SK-N-SH treated with all-trans-retinoic acid at 6 μM for 48 hours (cell line): ENCODE measurements at regions not wholly inside any gene's neighbourhood (a gene's known extent, or its start where the extent isn't known, plus 50 kb on each side); places are given as distances from the start of the nearest gene placed in this dataset.
A peak's percentile ranks its signal among the peaks of the same experiment; 100 is the strongest.

Source experiments
- ATAC-seq: fragments of 200-7000 bp; cut with Tn5 transposase; 3 replicates; pipeline ENCODE4 v1.9.1; 2020; ENCODE audit warnings: mild to moderate bottlenecking, moderate library complexity
- ARNTL ChIP-seq: fragments of 450-650 bp; formaldehyde crosslinking; IDR thresholded peaks from 2 replicates; pipeline ENCODE4 v1.5.0; 2020; ENCODE audit warnings: low read depth, mild to moderate bottlenecking, moderate library complexity, borderline replicate concordance
- BACH2 ChIP-seq: fragments of 250-450 bp; sonication (Bioruptor Pico); IDR thresholded peaks from 2 replicates; pipeline ENCODE4 v1.9.0; 2021; ENCODE audit warnings: mild to moderate bottlenecking, borderline replicate concordance
- CSDC2 ChIP-seq: fragments of 250-450 bp; sonication (Bioruptor Pico); IDR thresholded peaks from 2 replicates; pipeline ENCODE4 v1.5.0; 2020; ENCODE audit warnings: mild to moderate bottlenecking, moderate library complexity
- CSRNP3 ChIP-seq: fragments of 250-450 bp; sonication (Bioruptor Pico); IDR thresholded peaks from 2 replicates; pipeline ENCODE4 v1.5.1; 2021; ENCODE audit warnings: mild to moderate bottlenecking, moderate library complexity
- ESRRG ChIP-seq: fragments of 250-450 bp; sonication (Bioruptor Pico); IDR thresholded peaks from 2 replicates; pipeline ENCODE4 v1.6.1; 2021; ENCODE audit warnings: mild to moderate bottlenecking
- GLIS3 ChIP-seq: fragments of 250-450 bp; sonication (Bioruptor Pico); IDR thresholded peaks from 2 replicates; pipeline ENCODE4 v1.5.0; 2020; ENCODE audit warnings: mild to moderate bottlenecking, moderate library complexity
- ISL1 ChIP-seq: fragments of 250-450 bp; sonication (Bioruptor Pico); IDR thresholded peaks from 2 replicates; pipeline ENCODE4 v2.1.2; 2022; ENCODE audit warnings: mild to moderate bottlenecking, moderate library complexity
- OSR1 ChIP-seq: fragments of 250-450 bp; sonication (Bioruptor Pico); IDR thresholded peaks from 2 replicates; pipeline ENCODE4 v1.8.0; 2022; ENCODE audit warnings: moderate library complexity, mild to moderate bottlenecking, inconsistent platforms
- PATZ1 ChIP-seq: fragments of 250-450 bp; sonication (Bioruptor Pico); IDR thresholded peaks from 2 replicates; pipeline ENCODE4 v1.8.0; 2020; ENCODE audit warnings: mild to moderate bottlenecking, moderate library complexity, borderline replicate concordance
- PPARA ChIP-seq: fragments of 250-450 bp; sonication (Bioruptor Pico); IDR thresholded peaks from 2 replicates; pipeline ENCODE4 v1.5.0; 2020; ENCODE audit warnings: mild to moderate bottlenecking, borderline replicate concordance
- SNAI2 ChIP-seq: fragments of 250-450 bp; sonication (Bioruptor Pico); IDR thresholded peaks from 2 replicates; pipeline ENCODE4 v1.5.0; 2020; ENCODE audit warnings: mild to moderate bottlenecking, moderate library complexity
- TCF4 ChIP-seq: fragments of 250-450 bp; sonication (Bioruptor Pico); IDR thresholded peaks from 2 replicates; pipeline ENCODE4 v1.8.0; 2021; ENCODE audit warnings: mild to moderate bottlenecking, moderate library complexity, borderline replicate concordance
- TOX ChIP-seq: fragments of 250-450 bp; sonication (Bioruptor Pico); IDR thresholded peaks from 2 replicates; pipeline ENCODE4 v1.8.0; 2021; ENCODE audit warnings: mild to moderate bottlenecking, moderate library complexity, borderline replicate concordance
- TSHZ2 ChIP-seq: fragments of 250-450 bp; sonication (Bioruptor Pico); IDR thresholded peaks from 2 replicates; pipeline ENCODE4 v1.5.0; 2020; ENCODE audit warnings: mild to moderate bottlenecking, moderate library complexity
- ZC3H10 ChIP-seq: fragments of 250-450 bp; sonication (Bioruptor Pico); IDR thresholded peaks from 2 replicates; pipeline ENCODE4 v1.5.1; 2021; ENCODE audit warnings: mild to moderate bottlenecking, moderate library complexity
- ZFP3 ChIP-seq: fragments of 250-450 bp; sonication (Bioruptor Pico); IDR thresholded peaks from 2 replicates; pipeline ENCODE4 v1.5.0; 2020; ENCODE audit warnings: mild to moderate bottlenecking, moderate library complexity
- ZNF565 ChIP-seq: fragments of 450-650 bp; formaldehyde crosslinking; conservative IDR thresholded peaks from 2 replicates; pipeline ENCODE4 v1.5.0; 2020; ENCODE audit warnings: low read depth, mild to moderate bottlenecking, moderate library complexity
- ZNF70 ChIP-seq: fragments of 450-650 bp; formaldehyde crosslinking; IDR thresholded peaks from 2 replicates; pipeline ENCODE4 v1.5.0; 2020; ENCODE audit warnings: mild to moderate bottlenecking, moderate library complexity
- ZNF8 ChIP-seq: fragments of 450-650 bp; formaldehyde crosslinking; IDR thresholded peaks from 2 replicates; pipeline ENCODE4 v1.5.0; 2020; ENCODE audit warnings: mild to moderate bottlenecking, moderate library complexity
- TF ChIP-seq, protein P1 (sequence below): fragments of 250-450 bp; sonication (Bioruptor Pico); IDR thresholded peaks from 2 replicates; pipeline ENCODE4 v1.5.1; 2020; ENCODE audit warnings: low read depth, mild to moderate bottlenecking, moderate library complexity

GRCh38 chr7:36082910-36083309, 70.1 kb upstream of the EEPD1 start:
- peak; percentile 26; the same call in 1 of the 3 replicates for ATAC-seq
- no peak for TF ChIP-seq ZC3H10 (CRISPR knock-in tag)
- TF ChIP-seq TOX (CRISPR knock-in tag): no peak
- no peak for TF ChIP-seq CSDC2
- no peak for TF ChIP-seq PATZ1
- TF ChIP-seq ZFP3 (CRISPR knock-in tag): no peak
- TF ChIP-seq BACH2: no peak
- TF ChIP-seq ARNTL (CRISPR knock-in tag): no peak
- TF ChIP-seq ISL1 (CRISPR knock-in tag): no peak
- TF ChIP-seq SNAI2 (CRISPR knock-in tag): no peak

DNA sequence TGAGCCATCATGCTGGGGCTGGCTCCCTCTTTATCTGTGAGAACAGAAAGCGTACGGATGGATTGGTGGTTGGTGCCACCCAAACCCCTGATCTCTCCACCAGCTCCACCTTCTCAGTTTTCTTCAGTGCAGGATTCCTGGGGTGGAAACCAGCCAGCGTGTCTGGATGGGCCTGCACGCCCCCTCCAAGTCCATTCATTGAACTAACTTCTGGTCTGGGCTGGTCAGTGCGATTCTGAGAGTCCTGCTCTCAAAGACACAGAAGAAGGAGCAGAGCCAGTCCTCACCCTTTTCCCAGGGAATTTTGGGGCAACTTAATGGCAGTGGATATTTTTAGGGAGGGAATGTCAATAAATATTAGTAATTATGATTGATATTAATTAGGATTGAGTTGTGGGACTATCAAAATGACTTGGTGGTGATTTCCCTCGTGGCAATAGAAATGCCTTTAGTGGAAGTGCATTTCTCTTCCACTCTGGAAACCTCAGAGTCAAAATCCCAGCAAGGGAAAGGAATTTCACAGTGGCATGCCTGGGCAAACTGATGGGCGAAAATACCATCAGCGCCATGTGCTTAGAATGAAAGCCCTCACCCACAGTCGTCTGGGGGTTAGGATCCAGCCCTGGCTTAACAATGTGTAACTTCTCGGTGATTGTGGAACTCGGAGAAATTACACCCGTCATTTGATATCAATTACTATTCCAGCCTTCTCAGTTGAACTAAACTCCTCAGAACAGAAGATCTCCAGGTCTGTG, 69.3 kb upstream of the EEPD1 start:
- TF ChIP-seq ZFP3 (CRISPR knock-in tag) (no peak), SNAI2 (CRISPR knock-in tag) (no peak), GLIS3 (CRISPR knock-in tag) (no peak), ZC3H10 (CRISPR knock-in tag) (no peak), ISL1 (CRISPR knock-in tag) (no peak), PPARA (no peak), OSR1 (no peak)
- no peak for ATAC-seq

GRCh38 chr7:36084485-36085091, 68.5 kb upstream of the EEPD1 start:
- TF ChIP-seq, protein P1, sequence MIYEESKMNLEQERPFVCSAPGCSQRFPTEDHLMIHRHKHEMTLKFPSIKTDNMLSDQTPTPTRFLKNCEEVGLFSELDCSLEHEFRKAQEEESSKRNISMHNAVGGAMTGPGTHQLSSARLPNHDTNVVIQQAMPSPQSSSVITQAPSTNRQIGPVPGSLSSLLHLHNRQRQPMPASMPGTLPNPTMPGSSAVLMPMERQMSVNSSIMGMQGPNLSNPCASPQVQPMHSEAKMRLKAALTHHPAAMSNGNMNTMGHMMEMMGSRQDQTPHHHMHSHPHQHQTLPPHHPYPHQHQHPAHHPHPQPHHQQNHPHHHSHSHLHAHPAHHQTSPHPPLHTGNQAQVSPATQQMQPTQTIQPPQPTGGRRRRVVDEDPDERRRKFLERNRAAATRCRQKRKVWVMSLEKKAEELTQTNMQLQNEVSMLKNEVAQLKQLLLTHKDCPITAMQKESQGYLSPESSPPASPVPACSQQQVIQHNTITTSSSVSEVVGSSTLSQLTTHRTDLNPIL (CRISPR knock-in tag): no peak
- TF ChIP-seq PATZ1: no peak
- no peak for TF ChIP-seq ZNF8
- no peak for TF ChIP-seq ISL1 (CRISPR knock-in tag)
- ATAC-seq: peak; percentile 82

GRCh38 chr7:36085096-36085495, 68.0 kb upstream of the EEPD1 start:
- no peak for ATAC-seq
- TF ChIP-seq TOX (CRISPR knock-in tag) (no peak), ZNF565 (no peak), CSRNP3 (CRISPR knock-in tag) (no peak), OSR1 (no peak), SNAI2 (CRISPR knock-in tag) (no peak), ZNF70 (CRISPR knock-in tag) (no peak), ESRRG (CRISPR knock-in tag) (no peak), ZC3H10 (CRISPR knock-in tag) (no peak), ISL1 (CRISPR knock-in tag) (no peak), ZFP3 (CRISPR knock-in tag) (no peak), TCF4 (CRISPR knock-in tag) (no peak), PPARA (no peak), PATZ1 (no peak), TSHZ2 (CRISPR knock-in tag) (no peak), ARNTL (CRISPR knock-in tag) (no peak), GLIS3 (CRISPR knock-in tag) (no peak)
- TF ChIP-seq, protein P1 (CRISPR knock-in tag): no peak
